ENCODE measurements at regions not wholly inside any gene's neighbourhood (a gene's known extent, or its start where the extent isn't known, plus 50 kb on each side); places are given as distances from the start of the nearest gene placed in this dataset.

DNA sequence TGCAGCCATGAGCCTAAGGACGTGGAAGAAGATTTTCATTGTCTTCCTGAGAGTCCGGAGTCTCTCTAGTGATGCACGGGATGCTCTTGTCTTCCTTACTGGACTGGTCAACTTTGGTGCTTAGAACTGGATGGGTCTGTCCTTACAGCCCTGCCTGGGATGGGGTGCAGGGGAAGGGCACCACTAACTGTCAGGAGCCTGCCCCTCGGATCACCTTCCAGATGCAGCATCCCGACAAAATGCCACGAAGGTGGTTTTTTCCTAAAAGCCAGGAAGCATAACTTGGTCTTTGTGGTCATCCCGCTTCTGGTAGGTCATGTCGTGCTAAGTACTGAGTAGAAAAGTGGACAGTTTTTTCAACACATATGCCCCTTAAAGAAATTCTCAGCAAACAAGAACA is 207.4 kb upstream of the TWIST2 start:
- no peak for TF ChIP-seq POLR2A (IDR thresholded peaks at IDR 0.05)
- TF ChIP-seq CTCF (IDR thresholded peaks at IDR 0.05), result no peak
- peaks cover 0 to 8% (median 0%) of the 10 kb centered on the region in 12 donors for H3K4me1 ChIP-seq
- no peaks in the 10 kb centered on the region for H3K27me3 ChIP-seq
- no peaks in the 10 kb centered on the region for H3K36me3 ChIP-seq
- H3K4me3 ChIP-seq, result no peak overlapping the region
- intact Hi-C loops (cut with DNase I), result no loop called here
- H3K9me3 ChIP-seq, result no peaks in the 10 kb centered on the region
- WGBS, 4 donors, result 62 to 78% (median 66%) methylated on average over 8 of the region's 8 CpGs
- no peak overlapping the region for H3K27ac ChIP-seq
- DNase-seq, result no peak
- ATAC-seq, result no peak

GRCh38 chr2:238642973-238643372 is 204.9 kb upstream of the TWIST2 start:
- DNase-seq (no peak), ATAC-seq (no peak)
- TF ChIP-seq POLR2A (IDR thresholded peaks at IDR 0.05) (no peak), CTCF (IDR thresholded peaks at IDR 0.05) (no peak)
- H3K27me3 ChIP-seq, result no peaks in the 10 kb centered on the region
- intact Hi-C loops (cut with DNase I), result no loop called here
- peaks cover 0 to 8% (median 0%) of the 10 kb centered on the region in 12 donors for H3K4me1 ChIP-seq
- H3K36me3 ChIP-seq, result no peaks in the 10 kb centered on the region
- WGBS, 4 donors, result 90 to 96% (median 95%) methylated on average over 12 of the region's 12 CpGs
- H3K4me3 ChIP-seq, result no peak overlapping the region
- no peaks in the 10 kb centered on the region for H3K9me3 ChIP-seq
- H3K27ac ChIP-seq, result no peak overlapping the region

DNA sequence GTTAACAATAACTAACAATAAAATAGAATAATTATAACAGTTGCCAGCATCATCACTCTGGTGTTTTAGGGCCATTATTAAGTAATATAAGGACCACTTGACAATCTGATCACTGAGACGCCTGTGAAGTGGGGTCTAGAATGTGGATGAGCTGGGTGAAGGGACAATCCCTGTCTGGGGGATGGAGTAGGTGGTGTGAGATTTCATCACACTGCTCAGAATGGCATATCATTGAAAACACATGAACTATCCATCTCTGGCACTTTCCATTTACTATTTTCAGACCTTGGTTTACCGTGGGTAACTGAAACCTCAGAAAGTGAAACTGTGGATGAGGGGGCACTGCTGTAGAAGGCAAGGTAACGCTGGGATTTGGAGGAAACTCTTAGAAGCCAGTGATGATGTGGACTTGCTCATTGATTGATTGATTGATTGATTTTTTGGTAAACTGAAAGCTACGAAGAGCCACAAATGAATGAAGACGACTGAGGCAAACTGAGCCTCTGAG is 204.4 kb upstream of the TWIST2 start:
- no peak for ATAC-seq
- no peak overlapping the region for H3K4me3 ChIP-seq
- peaks cover 0 to 8% (median 0%) of the 10 kb centered on the region in 12 donors for H3K4me1 ChIP-seq
- intact Hi-C loops (cut with DNase I), result no loop called here
- no peak for DNase-seq
- TF ChIP-seq CTCF (IDR thresholded peaks at IDR 0.05), result no peak
- no peak for TF ChIP-seq POLR2A (IDR thresholded peaks at IDR 0.05)
- H3K36me3 ChIP-seq, result no peaks in the 10 kb centered on the region
- H3K27ac ChIP-seq, result peak overlapping the region in 1 of 12 donors; percentile 63
- H3K9me3 ChIP-seq, result no peaks in the 10 kb centered on the region
- WGBS, 4 donors, result 91 to 94% (median 91%) methylated on average over 5 of the region's 5 CpGs
- no peaks in the 10 kb centered on the region for H3K27me3 ChIP-seq

DNA sequence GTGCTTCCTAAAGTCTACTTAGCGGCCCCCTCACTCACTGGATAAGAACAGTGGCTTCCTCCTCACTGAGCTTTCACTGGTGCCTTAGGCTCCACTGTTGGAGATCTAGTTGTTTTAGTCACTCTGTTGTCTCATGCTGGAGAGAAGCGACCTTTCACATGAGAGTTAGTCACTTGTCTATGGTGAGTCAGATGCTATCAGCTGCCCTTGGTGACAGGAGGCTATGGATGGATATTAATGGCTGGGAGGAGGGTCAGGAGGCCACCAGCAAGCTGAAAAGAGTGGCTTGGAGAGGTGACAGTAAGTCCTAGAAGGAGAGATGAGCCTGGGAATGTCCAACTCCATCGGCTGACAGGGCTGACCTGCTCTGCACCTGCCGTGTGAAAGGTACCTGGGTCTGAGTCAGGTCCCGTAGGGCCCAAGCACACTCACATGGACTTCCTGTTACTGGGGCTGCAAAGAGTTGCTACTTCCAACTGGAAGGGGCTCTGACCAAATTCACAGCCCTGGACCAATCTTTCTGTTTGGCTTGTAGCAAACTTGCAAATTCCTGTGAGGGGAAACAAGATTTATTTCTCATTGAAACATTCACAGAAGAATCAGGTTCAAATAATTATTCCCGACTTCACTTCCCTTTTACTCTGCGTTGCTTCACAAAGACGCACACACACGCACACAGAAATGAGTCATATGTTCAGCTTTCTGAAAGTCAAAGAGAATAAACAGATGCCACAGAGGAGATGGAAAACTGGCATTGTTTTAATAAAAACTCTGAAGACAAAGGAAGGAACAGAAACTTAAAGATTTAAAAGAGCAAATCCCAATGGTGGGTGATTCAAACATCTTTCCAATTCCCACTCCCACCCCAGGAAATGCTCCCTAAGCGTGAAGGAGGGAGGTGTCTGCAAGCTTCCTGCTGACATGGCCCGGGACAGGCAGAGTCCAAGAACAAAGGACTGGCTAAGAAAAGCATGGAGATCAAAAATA is 203.5 kb upstream of the TWIST2 start:
- Histone ChIP-seq H3K27me3 (no peaks in the 10 kb centered on the region), H3K36me3 (no peaks in the 10 kb centered on the region), H3K27ac (peak overlapping the region in 3 of 12 donors; percentile 14 to 63 (median 24)), H3K9me3 (no peaks in the 10 kb centered on the region), H3K4me3 (no peak overlapping the region), H3K4me1 (peaks cover 0 to 8% (median 0%) of the 10 kb centered on the region in 12 donors)
- ATAC-seq, result peak in 2 of 4 donors; percentile 71 to 81
- 54 to 60% (median 57%) methylated on average over 11 of the region's 11 CpGs for WGBS, 4 donors
- intact Hi-C loops (cut with DNase I), result no loop called here
- DNase-seq, result no peak
- TF ChIP-seq CTCF (IDR thresholded peaks at IDR 0.05) (no peak), POLR2A (IDR thresholded peaks at IDR 0.05) (no peak)
